ENCODE measurements at regions not wholly inside any gene's neighbourhood (a gene's known extent, or its start where the extent isn't known, plus 50 kb on each side); places are given as distances from the start of the nearest gene placed in this dataset.

DNA sequence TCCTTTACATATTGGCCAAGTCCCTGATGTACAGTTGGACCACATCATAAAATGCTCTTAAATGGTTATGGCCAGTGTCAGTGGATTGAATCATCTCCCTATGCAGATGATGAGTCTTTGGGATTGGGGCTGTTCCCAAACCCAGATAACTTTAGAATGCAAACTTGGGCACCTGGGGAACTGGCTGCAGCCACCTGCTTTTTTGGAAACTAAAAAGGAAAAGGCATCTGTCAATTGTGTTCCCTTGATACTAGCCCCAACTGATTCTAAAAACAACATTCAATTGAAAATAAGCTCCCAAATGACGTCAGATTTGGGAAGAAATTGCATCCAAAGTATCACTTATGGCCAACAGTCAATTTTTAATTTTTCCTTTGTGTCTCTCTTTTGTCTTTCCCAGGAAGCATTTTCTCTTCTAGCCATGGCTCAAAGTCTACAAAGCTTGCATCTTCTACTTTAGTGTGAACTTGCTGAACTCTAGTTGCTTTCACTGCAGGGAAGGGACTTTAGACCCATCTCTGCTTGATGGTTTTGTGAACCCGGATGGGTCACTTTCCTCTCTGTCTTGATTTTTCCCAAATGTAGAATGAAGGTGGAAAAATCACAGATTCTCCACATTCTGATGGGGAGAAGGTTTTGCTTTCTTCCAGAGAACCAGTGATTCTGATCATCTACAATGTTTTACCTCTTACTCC lies 402.3 kb upstream of the USP24 start:
- no peak for DNase-seq (ENCODE audit: low read depth)

DNA sequence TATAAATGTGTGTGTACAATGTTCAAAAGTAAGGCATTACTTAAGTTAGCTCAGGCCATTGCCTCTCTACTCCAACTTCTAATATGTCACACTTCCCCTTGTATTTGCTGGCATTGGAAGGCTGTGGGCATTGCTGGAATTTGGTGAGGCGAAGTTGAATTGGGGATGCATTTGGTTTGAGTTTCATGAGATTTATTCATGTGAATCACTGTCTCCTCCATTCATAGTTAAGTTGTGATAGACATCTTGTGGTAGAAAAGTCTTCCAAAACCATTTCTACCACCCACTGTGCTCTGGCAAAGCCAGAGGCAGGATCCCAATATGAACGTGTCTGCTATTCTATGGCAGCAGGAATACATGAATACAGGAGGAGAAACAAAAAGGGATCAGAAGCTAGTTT lies 397.8 kb upstream of the USP24 start:
- DNase-seq (ENCODE audit: low read depth) = no peak

DNA sequence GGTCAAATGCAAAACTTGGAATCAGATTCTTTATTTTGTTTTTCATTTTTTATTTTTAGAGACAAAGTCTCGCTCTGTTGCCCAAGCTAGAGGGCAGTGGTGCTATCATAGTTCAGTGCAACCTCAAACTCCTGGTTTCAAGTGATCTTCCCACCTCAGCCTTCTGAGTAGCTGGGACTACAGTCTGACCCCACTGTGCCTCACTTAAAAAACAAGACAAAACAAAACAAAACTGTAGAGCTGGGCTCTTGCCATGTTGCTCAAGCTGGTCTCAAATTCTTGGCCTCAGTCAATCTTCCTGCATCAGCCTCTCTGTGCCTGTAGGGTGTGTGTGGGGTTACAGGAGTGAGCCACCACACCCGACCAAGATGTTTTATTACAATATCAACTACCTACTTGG lies 396.0 kb upstream of the USP24 start:
- no peak for DNase-seq (ENCODE audit: low read depth)

- no peak for DNase-seq (ENCODE audit: low read depth)
Measured at GRCh38 chr1:55610203-55610602, 395.0 kb upstream of the USP24 start.

GRCh38 chr1:55609630-55610029 lies 394.5 kb upstream of the USP24 start:
- DNase-seq (ENCODE audit: low read depth) = no peak

GRCh38 chr1:55605155-55605554 lies 390.0 kb upstream of the USP24 start:
- no peak for DNase-seq (ENCODE audit: low read depth)

DNA sequence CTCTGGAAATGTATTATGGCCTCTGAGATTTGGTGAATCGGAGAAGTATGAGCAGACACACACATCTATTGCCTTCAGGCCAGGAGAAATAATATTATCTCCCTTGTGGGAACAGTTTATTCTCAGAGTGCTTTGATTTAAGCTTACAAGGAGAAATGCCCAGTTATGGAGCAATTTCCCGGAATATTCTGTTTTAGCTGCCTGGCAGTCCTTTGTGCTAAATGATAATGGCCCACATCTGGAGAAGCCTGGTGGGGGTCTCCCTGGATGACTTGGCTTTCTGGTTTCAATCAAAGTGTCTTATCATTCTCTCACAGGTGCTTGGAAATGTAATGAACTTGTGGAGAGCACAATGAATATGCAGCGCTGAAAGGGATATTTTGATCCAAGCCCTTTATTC lies 389.6 kb upstream of the USP24 start:
- no peak for DNase-seq (ENCODE audit: low read depth)

- no peak for DNase-seq (ENCODE audit: low read depth)
Measured at GRCh38 chr1:55604179-55604578, 389.0 kb upstream of the USP24 start.

GRCh38 chr1:55600242-55600641 lies 385.1 kb upstream of the USP24 start:
- DNase-seq (ENCODE audit: low read depth) = no peak

DNA sequence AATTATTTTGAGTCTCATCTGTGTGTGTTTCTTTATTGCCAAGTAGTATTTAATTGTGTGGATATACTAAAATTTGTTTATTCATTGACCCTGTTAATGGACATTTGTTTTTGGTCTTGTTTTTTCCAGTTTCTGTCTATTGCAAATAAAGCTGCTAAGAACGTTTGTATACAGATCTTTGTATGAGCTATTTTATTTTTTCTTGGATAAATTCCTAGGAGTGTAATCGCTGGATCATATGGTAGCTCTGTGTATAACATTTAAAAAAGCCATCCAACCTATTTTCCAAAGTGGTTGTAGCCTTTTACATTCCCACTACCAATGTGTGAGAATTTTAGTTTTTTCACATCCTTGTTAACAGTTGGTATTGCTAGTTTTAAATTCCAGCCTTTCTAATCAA lies 382.7 kb upstream of the USP24 start:
- DNase-seq (ENCODE audit: low read depth) = no peak

DNA sequence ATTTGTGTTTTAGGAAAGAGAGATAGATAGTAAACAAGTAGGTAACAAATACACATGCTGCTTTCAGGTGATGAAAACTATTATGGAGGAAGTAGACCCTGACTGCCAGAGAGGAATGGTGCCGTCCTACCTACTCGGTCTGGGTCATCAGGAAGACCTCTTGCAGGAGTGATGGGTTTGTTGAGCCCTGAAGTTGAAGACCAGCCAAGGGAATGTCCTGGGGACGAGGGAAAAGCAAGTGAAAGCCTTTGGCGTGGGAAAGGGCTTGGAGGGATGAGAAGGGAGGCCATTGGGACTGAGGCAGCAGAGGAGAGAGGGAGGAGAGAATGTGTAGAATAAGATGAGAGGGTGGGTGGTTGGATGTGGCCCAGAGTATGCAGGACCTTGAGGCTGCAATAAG lies 379.5 kb upstream of the USP24 start:
- DNase-seq (ENCODE audit: low read depth) = no peak

GRCh38 chr1:55593298-55593697 lies 378.1 kb upstream of the USP24 start:
- no peak for DNase-seq (ENCODE audit: low read depth)

- DNase-seq (ENCODE audit: low read depth) = no peak
Measured at GRCh38 chr1:55592122-55592521, 377.0 kb upstream of the USP24 start.

- DNase-seq (ENCODE audit: low read depth) = no peak
Measured at GRCh38 chr1:55589671-55590297, 374.6 kb upstream of the USP24 start.

GRCh38 chr1:55588309-55588708 lies 373.1 kb upstream of the USP24 start:
- DNase-seq (ENCODE audit: low read depth) = no peak

GRCh38 chr1:55586771-55587170 lies 371.6 kb upstream of the USP24 start:
- DNase-seq (ENCODE audit: low read depth) = no peak

DNA sequence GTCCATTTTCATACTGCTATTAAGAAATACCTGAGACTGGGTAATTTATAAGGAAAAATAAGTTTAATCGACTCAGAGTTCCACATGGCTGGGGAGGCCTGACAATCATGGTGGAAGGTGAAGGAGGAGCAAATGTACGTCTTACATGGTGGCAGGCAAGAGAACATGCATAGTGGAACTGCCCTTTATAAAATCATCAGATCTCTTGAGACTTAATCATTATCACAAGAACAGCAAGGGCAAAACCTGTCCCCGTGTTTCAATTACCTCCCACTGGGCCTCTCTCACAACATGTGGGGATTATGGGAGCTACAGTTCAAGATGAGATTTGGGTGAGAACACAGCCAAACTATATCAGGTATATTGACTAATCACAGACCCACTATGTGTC lies 370.2 kb upstream of the USP24 start:
- DNase-seq (ENCODE audit: low read depth) = no peak

DNA sequence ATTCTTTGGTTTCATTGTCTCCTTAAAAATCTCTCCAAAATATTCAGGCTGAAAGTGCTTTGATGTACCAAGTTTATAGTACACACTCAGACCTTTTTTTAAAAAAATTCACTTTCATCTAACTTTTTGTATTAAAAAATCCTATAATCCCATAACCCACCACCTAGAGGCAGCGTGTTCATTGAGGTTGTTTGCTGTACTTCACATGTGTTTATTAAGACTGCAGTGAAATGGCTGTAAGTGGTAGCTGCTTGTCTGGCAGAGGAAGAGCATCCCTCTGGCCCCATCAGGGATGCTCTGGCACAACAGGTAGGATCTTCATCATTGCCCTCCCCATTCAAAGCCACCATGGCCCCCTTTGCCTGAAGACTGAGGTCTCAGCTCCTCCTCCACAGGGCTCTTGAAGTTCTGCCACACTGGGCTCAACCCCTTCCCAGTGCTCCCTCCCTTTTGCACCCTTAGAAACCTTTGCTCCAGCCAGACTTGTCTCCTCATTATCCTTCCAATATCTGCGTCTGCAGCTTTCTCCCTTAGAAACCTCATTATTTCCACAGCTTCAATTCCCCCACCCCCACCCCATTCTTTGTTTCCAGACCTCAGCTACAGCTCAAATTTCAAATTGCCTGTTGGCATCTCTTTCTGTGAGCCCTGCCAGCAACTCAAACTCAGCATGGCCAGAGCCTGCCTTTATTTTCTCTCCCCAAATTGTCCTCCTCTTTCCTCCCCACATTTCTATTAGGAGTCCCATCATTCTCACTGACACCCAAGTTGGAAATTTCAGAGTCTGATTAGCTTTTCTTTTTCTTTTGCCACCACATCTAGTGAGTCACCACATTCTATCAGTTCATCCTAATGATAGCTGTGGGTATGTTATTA lies 369.6 kb upstream of the USP24 start:
- no peak for DNase-seq (ENCODE audit: low read depth)

DNA sequence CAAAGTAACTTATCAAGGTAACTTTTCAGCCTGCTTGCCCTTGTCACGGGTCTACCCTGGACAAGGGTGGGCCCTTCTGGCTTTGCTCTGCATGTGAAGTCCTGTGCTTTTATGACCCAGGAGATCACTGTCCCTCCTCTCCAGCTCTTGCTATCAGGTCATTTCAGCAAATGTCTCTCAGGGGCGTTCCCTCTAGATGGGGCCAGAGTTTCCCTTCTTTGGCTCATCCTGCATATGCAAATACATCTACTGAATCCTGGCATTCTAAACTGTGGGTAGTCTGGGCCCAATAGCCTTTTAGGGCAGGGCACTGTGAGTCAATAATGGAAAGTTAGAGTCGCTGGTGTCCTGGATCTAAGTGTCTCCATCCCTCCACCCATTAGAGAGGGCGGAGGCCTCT lies 366.9 kb upstream of the USP24 start:
- DNase-seq (ENCODE audit: low read depth) = no peak

- no peak for DNase-seq (ENCODE audit: low read depth)
Measured at GRCh38 chr1:55580845-55581332, 365.7 kb upstream of the USP24 start.

DNA sequence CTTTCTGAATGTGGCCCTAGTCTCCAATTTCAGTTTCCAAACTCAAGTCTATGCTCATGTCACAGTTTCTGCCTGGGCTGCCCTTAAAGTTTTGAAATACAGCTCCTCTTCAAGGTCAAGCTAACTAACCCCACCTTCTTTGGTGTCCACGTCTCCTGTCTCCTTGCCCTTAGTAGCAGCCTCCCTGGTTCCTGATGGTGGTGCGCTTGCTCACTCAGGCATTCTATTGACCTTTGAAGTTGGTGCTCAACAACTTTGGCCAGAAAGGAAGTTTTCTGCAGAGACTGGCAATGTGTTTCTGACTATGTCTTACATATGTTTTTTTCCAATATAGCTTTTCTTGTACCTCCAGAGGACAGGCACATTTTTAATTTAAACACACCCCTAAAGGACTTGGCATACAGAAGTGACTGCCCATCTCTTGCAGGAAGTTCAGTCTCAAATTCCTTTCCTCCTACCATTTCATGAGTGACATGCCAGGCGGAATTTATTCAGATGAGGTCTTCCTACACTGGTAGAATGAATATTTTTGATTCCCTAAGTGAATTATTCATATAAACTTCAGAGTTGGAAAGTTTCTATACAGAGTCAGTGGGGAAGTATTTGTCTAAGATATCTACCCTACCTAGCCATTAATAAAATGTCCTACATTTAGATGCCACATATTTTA lies 364.3 kb upstream of the USP24 start:
- no peak for DNase-seq (ENCODE audit: low read depth)

GRCh38 chr1:55578646-55579045 lies 363.5 kb upstream of the USP24 start:
- no peak for DNase-seq (ENCODE audit: low read depth)
